K562 (cell line): ENCODE measurements at regions not wholly inside any gene's neighbourhood (a gene's known extent, or its start where the extent isn't known, plus 50 kb on each side); places are given as distances from the start of the nearest gene placed in this dataset.

ENCODE experiments used
- ATAC-seq: fragments of 200-7000 bp; cut with Tn5 transposase; 3 replicates; pipeline ENCODE4 v1.9.1; 2020; ENCODE audit warnings: moderate library complexity
- BruUV-seq: library from RNA; stranded (reverse); fragments of 400-500 nt; replicated peaks from 2 replicates; lab custom pipeline; 2021; lab: Mats Ljungman, UMichigan
- CTCF ChIA-PET: fragments of 300-600 bp; formaldehyde crosslinking; extraction: SDS; loops from one replicate; lab custom pipeline; 2021; ENCODE audit warnings: low intra/inter-chr PET ratio; lab: Yijun Ruan, JAX
- POLR2A ChIA-PET: fragments of 300-600, 350-650 bp; sonication (Branson Sonifier 250); formaldehyde crosslinking; extraction: SDS; loops from one replicate; lab custom pipeline; 2021; ENCODE audit warnings: antibody characterized with exemption, inconsistent platforms; lab: Yijun Ruan, JAX
- DNase-seq, 4 experiments: peaks; one replicate each; pipeline versions ENCODE4 v3.0.0 to v3.0.0-alpha.2; 2011 to 2018; ENCODE audit warnings: low spot score in 3 of 4, mixed read lengths in 3 of 4; ENCODE audit errors: extremely low read depth in 1 of 4
- FAIRE-seq: peaks from 2 replicates; lab custom pipeline; 2011; peaks lifted over from hg19 to GRCh38; lab: Jason Lieb, UNC
- H2AFZ ChIP-seq: 2 replicates; pipeline ENCODE4 v1.6.0; 2011; ENCODE audit warnings: low read depth, low read length, control low read depth, inconsistent platforms
- H3K27ac ChIP-seq: fragments of 200-600 bp; 3 replicates; pipeline ENCODE4 v1.8.0; 2011; ENCODE audit warnings: low read depth, mild to moderate bottlenecking, control low read depth, inconsistent platforms, low read length, moderate library complexity, mixed read lengths; ENCODE audit errors: extremely low read depth
- H3K27me3 ChIP-seq, 2 experiments: fragments of 300-600 bp in 1 of 2; 2 replicates in 1 of 2; 3 replicates in 1 of 2; pipeline versions ENCODE4 v1.6.0 to v1.8.0; 2011; ENCODE audit warnings: inconsistent platforms in 2 of 2, low read length in 2 of 2, mild to moderate bottlenecking in 1 of 2, mixed read lengths in 1 of 2, moderate library complexity in 1 of 2; ENCODE audit not compliant: control insufficient read depth in 2 of 2, insufficient read depth in 2 of 2
- H3K36me3 ChIP-seq: fragments of 300-600 bp; 3 replicates; pipeline ENCODE4 v1.8.0; 2011; ENCODE audit warnings: mild to moderate bottlenecking, low read length, inconsistent platforms; ENCODE audit not compliant: control insufficient read depth, insufficient read depth
- H3K4me1 ChIP-seq, 2 experiments: fragments of 200-600 bp in 1 of 2; replicated peaks in 1 of 2; 2 replicates in 1 of 2; 3 replicates in 1 of 2; pipeline versions ENCODE4 v1.5.1 to v1.8.0; 2011; ENCODE audit warnings: inconsistent platforms in 2 of 2, low read length in 2 of 2, mild to moderate bottlenecking in 1 of 2, mixed read lengths in 1 of 2, moderate library complexity in 1 of 2; ENCODE audit not compliant: control insufficient read depth in 2 of 2, insufficient read depth in 2 of 2
- H3K4me2 ChIP-seq: 2 replicates; pipeline ENCODE4 v1.6.1; 2011; ENCODE audit warnings: low read length, control low read depth, inconsistent platforms, mixed read lengths; ENCODE audit not compliant: insufficient read depth
- H3K4me3 ChIP-seq: fragments of 200-600 bp; sonication (generic), shearing (Covaris generic); 2 replicates; pipeline ENCODE4 v1.5.1; 2016; ENCODE audit warnings: control low read depth, inconsistent platforms
- H3K79me2 ChIP-seq: fragments of 200-600 bp; 3 replicates; pipeline ENCODE4 v1.8.0; 2011; ENCODE audit warnings: low read length, inconsistent platforms; ENCODE audit not compliant: control insufficient read depth, insufficient read depth
- H3K9ac ChIP-seq, 2 experiments: 2 replicates each; pipeline versions ENCODE4 v1.6.0 to v1.6.1; 2011; ENCODE audit warnings: low read depth in 2 of 2, low read length in 2 of 2, control low read depth in 1 of 2, inconsistent platforms in 1 of 2, mild to moderate bottlenecking in 1 of 2, mixed read lengths in 1 of 2; ENCODE audit not compliant: insufficient read depth in 1 of 2
- H3K9me1 ChIP-seq: one replicate; pipeline ENCODE4 v1.6.0; 2011; ENCODE audit warnings: inconsistent platforms, mild to moderate bottlenecking, low read length, moderate library complexity; ENCODE audit not compliant: control insufficient read depth, insufficient read depth
- H3K9me3 ChIP-seq: replicated peaks from 2 replicates; pipeline ENCODE4 v1.5.1; 2011; ENCODE audit warnings: low read depth, low read length, inconsistent platforms; ENCODE audit not compliant: control insufficient read depth, insufficient read depth
- H4K20me1 ChIP-seq: replicated peaks from 2 replicates; pipeline ENCODE4 v1.6.1; 2011; ENCODE audit warnings: low read length, inconsistent platforms, mixed read lengths; ENCODE audit not compliant: control insufficient read depth, insufficient read depth
- ELK1 ChIP-seq: sonication (generic); formaldehyde crosslinking; IDR thresholded peaks from 2 replicates; pipeline ENCODE4 v1.8.1; 2022; ENCODE audit warnings: missing genetic modification reagents
- MAFF ChIP-seq: IDR thresholded peaks from 2 replicates; pipeline ENCODE4 v1.6.1; 2012; ENCODE audit warnings: low read length, improper control_type of control experiment
- MTA2 ChIP-seq: fragments of 450-650 bp; IDR thresholded peaks from 2 replicates; pipeline ENCODE4 v1.6.1; 2016; ENCODE audit warnings: low read depth
- NONO ChIP-seq, 2 experiments: fragments of 200-400 bp in 1 of 2; fragments of 450-650 bp in 1 of 2; formaldehyde crosslinking in 1 of 2; IDR thresholded peaks; 2 replicates each; pipeline ENCODE4 v1.6.1; 2017; ENCODE audit warnings: low read depth in 2 of 2, mild to moderate bottlenecking in 2 of 2, moderate library complexity in 2 of 2, low read length in 1 of 2
- REST ChIP-seq, 2 experiments: fragments of 450-650 bp; formaldehyde crosslinking in 1 of 2; IDR thresholded peaks; 2 replicates each; pipeline versions ENCODE4 v1.4.0 to v1.6.1; 2014 to 2020; ENCODE audit warnings: mild to moderate bottlenecking in 2 of 2, borderline replicate concordance in 1 of 2, low read depth in 1 of 2
- TBP ChIP-seq: optimal IDR thresholded peaks from 2 replicates; pipeline ENCODE3; 2011; ENCODE audit warnings: low read depth, low read length, improper control_type of control experiment
- ZC3H11A ChIP-seq: IDR thresholded peaks from 2 replicates; pipeline ENCODE4 v1.6.1; 2012; ENCODE audit warnings: low read depth, low read length, improper control_type of control experiment
- ZHX1 ChIP-seq: fragments of 150-350 bp; conservative IDR thresholded peaks from 2 replicates; pipeline ENCODE4 v1.6.1; 2014; ENCODE audit warnings: low read length
- WGBS: fragments of 100-300 bp; shearing (Covaris generic); methylation state at CpG from one replicate; pipeline ENCODE4 v1.1.6; 2016; ENCODE audit warnings: low coverage, mixed read lengths; ENCODE audit not compliant: insufficient coverage; ENCODE audit errors: missing lambda C conversion rate; 5-methylcytosine and 5-hydroxymethylcytosine counted together
- in situ Hi-C: fragments of 300-500 bp; cut with MboI; formaldehyde crosslinking; loops from 4 replicates; pipeline ENCODE4 v1.15.0; 2018; ENCODE audit warnings: inconsistent platforms, mixed read lengths
- intact Hi-C: fragments of 100-400 bp; cut with micrococcal nuclease; formaldehyde crosslinking; loops from 2 replicates; pipeline ENCODE4 v1.14.2; 2022

- no peak for TF ChIP-seq ELK1
- TF ChIP-seq, all 486 proteins: peak for 0
Observed at GRCh38 chr7:81583882-81584533, 185.8 kb downstream of the HGF start (continued).

GRCh38 chr7:81583090-81583489 lies 186.8 kb downstream of the HGF start:
- Histone ChIP-seq H3K9me1 (no peaks in the 10 kb centered on the region), H3K4me2 (no peak overlapping the region), H3K4me1 (no peaks in the 10 kb centered on the region), H3K27me3 (no peaks in the 10 kb centered on the region), H4K20me1 (no peaks in the 10 kb centered on the region), H2AFZ (no peak overlapping the region), H3K4me3 (no peak overlapping the region), H3K9me3 (peaks cover 3% of the 10 kb centered on the region; the same call in 1 of the 2 replicates), H3K79me2 (no peaks in the 10 kb centered on the region), H3K27ac (no peak overlapping the region), H3K9ac (no peak overlapping the region), H3K36me3 (no peaks in the 10 kb centered on the region)
- intact Hi-C loops = no loop called here
- no peak for DNase-seq
- BruUV-seq = no TSS peak
- WGBS = 0% methylated on average over 1 of the region's 1 CpG
- in situ Hi-C loops = no loop called here
- ChIA-PET POLR2A (no interaction called here), CTCF (no interaction called here)
- ATAC-seq = no peak
- no peak for FAIRE-seq
- TF ChIP-seq MAFF (no peak), TBP (no peak), ZHX1 (no peak), REST (IDR thresholded peaks at IDR 0.05; ENCODE audit: borderline replicate concordance) (no peak), REST (CRISPR knock-in tag; IDR thresholded peaks at IDR 0.05; ENCODE audit: low read depth) (no peak), MTA2 (no peak), ZC3H11A (no peak), NONO (IDR thresholded peaks at IDR 0.05; ENCODE audit: low read depth in 2 of 2, low read length in 1 of 2) (no peak)
